ENCODE measurements at regions not wholly inside any gene's neighbourhood (a gene's known extent, or its start where the extent isn't known, plus 50 kb on each side); places are given as distances from the start of the nearest gene placed in this dataset.

DNA sequence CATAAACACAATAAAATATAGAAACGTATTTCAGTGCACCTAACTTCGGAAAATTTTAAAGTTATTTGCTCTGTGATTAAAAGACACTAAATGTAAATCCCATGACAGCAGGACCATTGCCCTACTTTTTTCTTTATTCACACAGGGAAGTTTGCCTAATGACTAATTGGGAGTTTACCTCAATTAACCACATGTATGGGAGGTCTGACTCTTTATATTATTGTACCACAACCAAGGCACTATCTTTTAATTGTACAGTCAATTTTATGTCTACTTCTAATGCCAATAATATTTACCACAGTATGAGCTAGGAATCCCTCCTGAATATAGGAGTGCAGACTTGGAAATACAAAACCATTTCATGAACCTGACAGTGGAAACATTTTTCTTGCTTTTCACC, 360.8 kb upstream of the NEGR1 start:
- POLR2A ChIA-PET (ENCODE audit: partially characterized antibody): no interaction called here
- no peak overlapping the region for H3K27ac ChIP-seq (ENCODE audit: low read depth, low read length)
- Mint-ChIP-seq H3K27ac (no peak overlapping the region), H3K9me3 (peaks cover 0 to 9% (median 4%) of the 10 kb centered on the region in 8 donors), H3K4me3 (no peak overlapping the region), H3K36me3 (no peaks in the 10 kb centered on the region), H3K27me3 (no peaks in the 10 kb centered on the region), H3K4me1 (no peaks in the 10 kb centered on the region)
- intact Hi-C loops (cut with micrococcal nuclease): no loop called here
- H3K4me1 ChIP-seq (ENCODE audit: insufficient read depth, low read length): no peaks in the 10 kb centered on the region
- no peak for DNase-seq
- no peak overlapping the region for H3K4me3 ChIP-seq (ENCODE audit: low read length in 2 of 2)
- no peaks in the 10 kb centered on the region for H3K27me3 ChIP-seq (ENCODE audit: insufficient read depth, low read length)
- no peaks in the 10 kb centered on the region for H3K36me3 ChIP-seq (ENCODE audit: insufficient read depth, low read length)
- CTCF ChIA-PET (ENCODE audit: partially characterized antibody): no interaction called here
- no peaks in the 10 kb centered on the region for H3K9me3 ChIP-seq (ENCODE audit: control insufficient read depth in 1 of 2, low read length in 2 of 2)

DNA sequence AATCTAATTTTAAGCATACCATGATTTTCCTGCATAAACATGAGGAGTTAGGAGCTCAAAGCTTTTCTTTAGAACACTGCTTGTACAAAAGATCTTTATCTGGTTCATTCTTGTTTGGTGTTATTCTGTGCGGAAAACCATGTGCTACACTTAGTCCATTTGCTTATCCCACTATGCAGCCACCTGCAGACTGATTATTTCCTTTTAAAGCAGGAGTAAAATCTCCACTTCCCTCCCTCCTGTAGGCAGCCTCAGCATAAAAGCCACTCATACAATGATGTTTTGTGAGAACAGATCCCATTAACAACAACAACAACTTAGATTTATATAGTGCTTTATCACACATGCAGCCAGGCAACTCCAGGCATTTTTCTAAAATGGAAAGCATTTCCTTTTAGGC, 355.3 kb upstream of the NEGR1 start:
- no peak for DNase-seq
- Mint-ChIP-seq H3K4me3 (no peak overlapping the region), H3K27me3 (no peaks in the 10 kb centered on the region), H3K27ac (no peak overlapping the region), H3K9me3 (peaks cover 2 to 14% (median 5%) of the 10 kb centered on the region in 8 donors), H3K36me3 (no peaks in the 10 kb centered on the region), H3K4me1 (no peaks in the 10 kb centered on the region)
- ChIA-PET POLR2A (ENCODE audit: partially characterized antibody) (no interaction called here), CTCF (ENCODE audit: partially characterized antibody) (no interaction called here)
- H3K36me3 ChIP-seq (ENCODE audit: insufficient read depth, low read length): no peaks in the 10 kb centered on the region
- H3K9me3 ChIP-seq (ENCODE audit: control insufficient read depth in 1 of 2, low read length in 2 of 2): no peaks in the 10 kb centered on the region
- no peak overlapping the region for H3K27ac ChIP-seq (ENCODE audit: low read depth, low read length)
- H3K4me1 ChIP-seq (ENCODE audit: insufficient read depth, low read length): no peaks in the 10 kb centered on the region
- intact Hi-C loops (cut with micrococcal nuclease): no loop called here
- no peak overlapping the region for H3K4me3 ChIP-seq (ENCODE audit: low read length in 2 of 2)
- no peaks in the 10 kb centered on the region for H3K27me3 ChIP-seq (ENCODE audit: insufficient read depth, low read length)

GRCh38 chr1:72636631-72637030, 354.3 kb upstream of the NEGR1 start:
- POLR2A ChIA-PET (ENCODE audit: partially characterized antibody): no interaction called here
- H3K27ac ChIP-seq (ENCODE audit: low read depth, low read length): no peak overlapping the region

GRCh38 chr1:72635719-72636118, 353.4 kb upstream of the NEGR1 start:
- Mint-ChIP-seq H3K4me3 (no peak overlapping the region), H3K36me3 (no peaks in the 10 kb centered on the region), H3K9me3 (peaks cover 0 to 13% (median 5%) of the 10 kb centered on the region in 8 donors), H3K27ac (no peak overlapping the region), H3K27me3 (no peaks in the 10 kb centered on the region), H3K4me1 (no peaks in the 10 kb centered on the region)
- no peak overlapping the region for H3K4me3 ChIP-seq (ENCODE audit: low read length in 2 of 2)
- no peaks in the 10 kb centered on the region for H3K36me3 ChIP-seq (ENCODE audit: insufficient read depth, low read length)
- no peaks in the 10 kb centered on the region for H3K4me1 ChIP-seq (ENCODE audit: insufficient read depth, low read length)
- ChIA-PET POLR2A (ENCODE audit: partially characterized antibody) (no interaction called here), CTCF (ENCODE audit: partially characterized antibody) (no interaction called here)
- intact Hi-C loops (cut with micrococcal nuclease): no loop called here
- no peak overlapping the region for H3K27ac ChIP-seq (ENCODE audit: low read depth, low read length)
- H3K27me3 ChIP-seq (ENCODE audit: insufficient read depth, low read length): no peaks in the 10 kb centered on the region
- no peaks in the 10 kb centered on the region for H3K9me3 ChIP-seq (ENCODE audit: control insufficient read depth in 1 of 2, low read length in 2 of 2)
- no peak for DNase-seq

More at GRCh38 chr1:72636631-72637030, 354.3 kb upstream of the NEGR1 start:
- Mint-ChIP-seq H3K36me3 (no peaks in the 10 kb centered on the region), H3K4me1 (no peaks in the 10 kb centered on the region), H3K9me3 (peaks cover 2 to 14% (median 5%) of the 10 kb centered on the region in 8 donors), H3K4me3 (no peak overlapping the region), H3K27ac (no peak overlapping the region), H3K27me3 (no peaks in the 10 kb centered on the region)
- no peak overlapping the region for H3K4me3 ChIP-seq (ENCODE audit: low read length in 2 of 2)
- H3K4me1 ChIP-seq (ENCODE audit: insufficient read depth, low read length): no peaks in the 10 kb centered on the region
- intact Hi-C loops (cut with micrococcal nuclease): no loop called here
- no peaks in the 10 kb centered on the region for H3K36me3 ChIP-seq (ENCODE audit: insufficient read depth, low read length)
- no peaks in the 10 kb centered on the region for H3K9me3 ChIP-seq (ENCODE audit: control insufficient read depth in 1 of 2, low read length in 2 of 2)
- CTCF ChIA-PET (ENCODE audit: partially characterized antibody): no interaction called here
- DNase-seq: no peak
- no peaks in the 10 kb centered on the region for H3K27me3 ChIP-seq (ENCODE audit: insufficient read depth, low read length)

DNA sequence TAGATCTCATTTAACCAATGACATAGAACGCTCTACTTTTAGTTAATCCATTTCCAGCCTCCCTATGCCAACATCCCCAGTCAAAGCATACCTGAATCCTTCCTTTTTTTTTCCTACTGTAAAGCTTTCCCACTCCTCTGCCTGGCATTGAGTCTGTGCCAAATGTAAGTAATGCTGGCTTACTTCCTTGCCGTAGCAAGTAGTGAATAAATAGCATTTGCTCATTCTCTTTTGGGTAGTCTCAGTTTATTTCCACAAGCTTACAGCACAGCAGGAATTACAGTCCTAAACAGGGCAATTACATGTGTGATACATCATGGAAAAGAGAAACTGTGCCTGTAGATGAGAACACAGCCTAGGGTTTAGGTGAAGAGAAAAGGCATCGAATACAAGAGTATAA, 352.6 kb upstream of the NEGR1 start:
- POLR2A ChIA-PET (ENCODE audit: partially characterized antibody): no interaction called here
- H3K4me3 Mint-ChIP-seq: no peak overlapping the region
- H3K27me3 Mint-ChIP-seq: no peaks in the 10 kb centered on the region
- no peaks in the 10 kb centered on the region for H3K27me3 ChIP-seq (ENCODE audit: insufficient read depth, low read length)
- no peak overlapping the region for H3K4me3 ChIP-seq (ENCODE audit: low read length in 2 of 2)
- H3K27ac ChIP-seq (ENCODE audit: low read depth, low read length): no peak overlapping the region
- intact Hi-C loops (cut with micrococcal nuclease): no loop called here
- H3K4me1 ChIP-seq (ENCODE audit: insufficient read depth, low read length): no peaks in the 10 kb centered on the region
- H3K36me3 ChIP-seq (ENCODE audit: insufficient read depth, low read length): no peaks in the 10 kb centered on the region
- H3K9me3 Mint-ChIP-seq: peaks cover 0 to 11% (median 4%) of the 10 kb centered on the region in 8 donors
- no peaks in the 10 kb centered on the region for H3K9me3 ChIP-seq (ENCODE audit: control insufficient read depth in 1 of 2, low read length in 2 of 2)
- CTCF ChIA-PET (ENCODE audit: partially characterized antibody): no interaction called here
- no peak for DNase-seq
- no peaks in the 10 kb centered on the region for H3K4me1 Mint-ChIP-seq
- no peaks in the 10 kb centered on the region for H3K36me3 Mint-ChIP-seq
- no peak overlapping the region for H3K27ac Mint-ChIP-seq

GRCh38 chr1:72631449-72631848, 349.1 kb upstream of the NEGR1 start:
- Histone ChIP-seq H3K4me3 (ENCODE audit: low read length in 2 of 2) (no peak overlapping the region), H3K27me3 (ENCODE audit: insufficient read depth, low read length) (no peaks in the 10 kb centered on the region), H3K36me3 (ENCODE audit: insufficient read depth, low read length) (no peaks in the 10 kb centered on the region), H3K9me3 (ENCODE audit: control insufficient read depth in 1 of 2, low read length in 2 of 2) (no peaks in the 10 kb centered on the region), H3K4me1 (ENCODE audit: insufficient read depth, low read length) (no peaks in the 10 kb centered on the region), H3K27ac (ENCODE audit: low read depth, low read length) (no peak overlapping the region)
- POLR2A ChIA-PET (ENCODE audit: partially characterized antibody): no interaction called here
- H3K9me3 Mint-ChIP-seq: peaks cover 0 to 5% (median 2%) of the 10 kb centered on the region in 8 donors
- H3K4me3 Mint-ChIP-seq: no peak overlapping the region
- H3K4me1 Mint-ChIP-seq: no peaks in the 10 kb centered on the region
- no peaks in the 10 kb centered on the region for H3K36me3 Mint-ChIP-seq
- CTCF ChIA-PET (ENCODE audit: partially characterized antibody): no interaction called here
- DNase-seq: no peak
- intact Hi-C loops (cut with micrococcal nuclease): no loop called here
- no peak overlapping the region for H3K27ac Mint-ChIP-seq
- no peaks in the 10 kb centered on the region for H3K27me3 Mint-ChIP-seq

- no peak overlapping the region for H3K27ac Mint-ChIP-seq
- H3K27me3 Mint-ChIP-seq: no peaks in the 10 kb centered on the region
- H3K36me3 Mint-ChIP-seq: no peaks in the 10 kb centered on the region
- no peaks in the 10 kb centered on the region for H3K9me3 ChIP-seq (ENCODE audit: control insufficient read depth in 1 of 2, low read length in 2 of 2)
- POLR2A ChIA-PET (ENCODE audit: partially characterized antibody): no interaction called here
- no peaks in the 10 kb centered on the region for H3K4me1 Mint-ChIP-seq
- peaks cover 0 to 5% (median 2%) of the 10 kb centered on the region in 8 donors for H3K9me3 Mint-ChIP-seq
- no peaks in the 10 kb centered on the region for H3K27me3 ChIP-seq (ENCODE audit: insufficient read depth, low read length)
- H3K4me3 ChIP-seq (ENCODE audit: low read length in 2 of 2): no peak overlapping the region
- no peak for DNase-seq
- CTCF ChIA-PET (ENCODE audit: partially characterized antibody): no interaction called here
- peak overlapping the region in 2 of 8 donors; percentile 14 to 32 for H3K4me3 Mint-ChIP-seq
- H3K27ac ChIP-seq (ENCODE audit: low read depth, low read length): no peak overlapping the region
- H3K36me3 ChIP-seq (ENCODE audit: insufficient read depth, low read length): no peaks in the 10 kb centered on the region
- intact Hi-C loops (cut with micrococcal nuclease): no loop called here
- H3K4me1 ChIP-seq (ENCODE audit: insufficient read depth, low read length): no peaks in the 10 kb centered on the region
Measured at GRCh38 chr1:72623299-72623708, 341.0 kb upstream of the NEGR1 start.

DNA sequence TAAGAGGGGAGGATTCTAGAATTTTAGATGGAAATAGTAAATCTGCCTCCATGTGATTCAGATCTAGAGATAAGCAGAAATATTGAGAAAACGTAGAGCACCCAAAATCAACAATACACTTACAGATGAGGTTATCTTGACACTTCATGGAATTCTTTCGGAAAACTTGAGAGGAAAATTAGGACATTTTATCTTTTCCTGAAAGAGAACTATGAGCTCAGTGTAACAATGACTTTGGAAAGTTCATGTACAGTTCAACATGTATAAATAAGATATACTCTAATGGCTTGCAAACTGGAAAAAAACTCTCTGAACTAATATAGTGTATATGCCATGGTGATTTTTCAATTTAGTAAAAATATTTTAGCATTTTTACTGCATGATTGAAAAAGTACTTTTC, 338.1 kb upstream of the NEGR1 start:
- H3K36me3 Mint-ChIP-seq: no peaks in the 10 kb centered on the region
- Histone ChIP-seq H3K4me3 (ENCODE audit: low read length in 2 of 2) (no peak overlapping the region), H3K9me3 (ENCODE audit: control insufficient read depth in 1 of 2, low read length in 2 of 2) (no peaks in the 10 kb centered on the region), H3K36me3 (ENCODE audit: insufficient read depth, low read length) (no peaks in the 10 kb centered on the region), H3K27ac (ENCODE audit: low read depth, low read length) (no peak overlapping the region), H3K27me3 (ENCODE audit: insufficient read depth, low read length) (no peaks in the 10 kb centered on the region), H3K4me1 (ENCODE audit: insufficient read depth, low read length) (no peaks in the 10 kb centered on the region)
- CTCF ChIA-PET (ENCODE audit: partially characterized antibody): no interaction called here
- no peaks in the 10 kb centered on the region for H3K27me3 Mint-ChIP-seq
- intact Hi-C loops (cut with micrococcal nuclease): no loop called here
- POLR2A ChIA-PET (ENCODE audit: partially characterized antibody): no interaction called here
- no peak overlapping the region for H3K27ac Mint-ChIP-seq
- DNase-seq: no peak
- no peak overlapping the region for H3K4me3 Mint-ChIP-seq
- peaks cover 0 to 4% (median under 1%) of the 10 kb centered on the region in 8 donors for H3K9me3 Mint-ChIP-seq
- no peaks in the 10 kb centered on the region for H3K4me1 Mint-ChIP-seq
